Muscle of leg (tissue), 3 donors: ENCODE measurements at regions not wholly inside any gene's neighbourhood (a gene's known extent, or its start where the extent isn't known, plus 50 kb on each side); places are given as distances from the start of the nearest gene placed in this dataset.

ENCODE experiments used
- DNase-seq: peaks from one replicate; pipeline ENCODE4 v3.0.0; 2013
- H3K27ac ChIP-seq: one replicate; pipeline ENCODE4 v1.5.1; 2013; ENCODE audit warnings: mild to moderate bottlenecking, low read length, control low read depth
- H3K27me3 ChIP-seq: one replicate; pipeline ENCODE4 v1.6.1; 2013; ENCODE audit warnings: low read length; ENCODE audit not compliant: control insufficient read depth, insufficient read depth
- H3K36me3 ChIP-seq: one replicate; pipeline ENCODE4 v1.6.1; 2013; ENCODE audit warnings: low read length; ENCODE audit not compliant: control insufficient read depth, insufficient read depth
- H3K4me1 ChIP-seq: one replicate; pipeline ENCODE4 v1.6.1; 2013; ENCODE audit warnings: low read length; ENCODE audit not compliant: control insufficient read depth, insufficient read depth
- H3K4me3 ChIP-seq: one replicate; pipeline ENCODE4 v1.5.1; 2013; ENCODE audit warnings: low read length, control low read depth
- H3K9me3 ChIP-seq: replicated peaks from 2 replicates; pipeline ENCODE4 v1.6.1; 2013; ENCODE audit warnings: low read depth, low read length; ENCODE audit not compliant: control insufficient read depth
- WGBS: methylation state at CpG from one replicate; pipeline ENCODE4 v1.1.5; 2013; ENCODE audit warnings: missing lambda C conversion rate; ENCODE audit not compliant: insufficient coverage; 5-methylcytosine and 5-hydroxymethylcytosine counted together

DNA sequence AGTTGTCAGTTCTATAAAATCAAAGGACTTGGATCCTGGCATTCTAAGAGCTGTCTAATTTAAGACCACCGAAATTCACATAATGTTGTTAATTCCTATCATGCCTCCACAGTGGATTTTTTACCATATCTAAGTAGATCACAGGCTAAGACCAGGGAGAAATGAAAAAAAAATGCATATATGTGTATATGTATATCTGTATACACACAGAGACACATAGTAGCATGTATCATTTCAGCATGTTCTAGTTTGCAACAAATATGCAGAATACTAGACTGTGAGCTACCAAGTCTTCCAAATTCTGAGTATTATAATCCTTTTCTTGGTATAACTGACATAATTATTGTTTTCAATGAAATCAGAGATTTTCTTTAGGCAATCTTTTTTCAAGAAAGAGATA lies 267.6 kb upstream of the TSHZ2 start:
- Histone ChIP-seq H3K4me1 (no peaks in the 10 kb centered on the region), H3K9me3 (no peaks in the 10 kb centered on the region), H3K27ac (no peak overlapping the region), H3K4me3 (no peak overlapping the region), H3K27me3 (no peaks in the 10 kb centered on the region), H3K36me3 (no peaks in the 10 kb centered on the region)
- DNase-seq = no peak
- WGBS = no CpG with 5 or more reads among the region's 1 CpG

DNA sequence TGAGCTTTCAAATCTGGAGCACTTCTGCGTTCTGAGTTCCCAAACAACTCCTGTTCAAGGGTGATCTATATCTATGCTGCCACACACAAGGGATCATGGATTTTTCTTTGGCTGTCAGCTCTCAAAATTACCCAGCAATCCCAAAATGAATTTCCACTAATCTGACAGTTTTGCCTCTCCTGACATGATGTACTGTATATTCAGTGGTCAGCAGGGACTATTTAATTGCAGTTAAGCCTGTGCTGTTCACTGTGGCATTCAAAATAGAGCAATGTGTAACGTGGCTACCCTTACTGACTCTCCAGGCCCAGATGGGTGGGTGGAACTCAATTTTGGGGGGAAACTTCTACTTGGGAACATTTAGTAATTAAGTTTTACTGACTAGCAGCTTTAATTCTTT lies 283.8 kb upstream of the TSHZ2 start:
- H3K4me3 ChIP-seq = no peak overlapping the region
- 67% methylated on average over 1 of the region's 2 CpGs for WGBS
- DNase-seq = no peak

DNA sequence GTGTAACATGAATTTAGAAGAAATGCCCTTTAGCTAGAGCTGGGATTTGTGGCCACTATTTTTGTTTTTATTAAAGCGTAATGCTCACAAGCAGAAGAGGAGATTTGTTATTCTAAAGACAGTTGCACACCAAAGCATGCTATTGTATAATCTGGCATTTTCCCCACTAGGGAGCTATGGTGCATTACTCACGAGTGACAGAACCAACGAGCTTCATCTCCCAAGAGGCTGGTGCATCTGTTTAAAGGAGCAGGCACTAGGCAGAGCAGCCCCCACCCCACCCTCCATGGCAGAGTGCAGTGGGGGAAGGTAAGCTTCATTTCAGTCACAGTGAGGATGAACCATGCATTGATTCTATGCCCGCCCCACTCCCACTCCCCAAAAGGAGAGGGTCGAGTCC lies 287.3 kb upstream of the TSHZ2 start:
- no peak overlapping the region for H3K4me3 ChIP-seq
- no peaks in the 10 kb centered on the region for H3K36me3 ChIP-seq
- no peaks in the 10 kb centered on the region for H3K4me1 ChIP-seq
- no peak overlapping the region for H3K27ac ChIP-seq
- no peak for DNase-seq
- H3K9me3 ChIP-seq = no peaks in the 10 kb centered on the region
- H3K27me3 ChIP-seq = no peaks in the 10 kb centered on the region
- 67% methylated on average over 1 of the region's 5 CpGs for WGBS

More for the DNA sequence above, 283.8 kb upstream of the TSHZ2 start:
- H3K36me3 ChIP-seq = no peaks in the 10 kb centered on the region
- no peak overlapping the region for H3K27ac ChIP-seq
- H3K27me3 ChIP-seq = no peaks in the 10 kb centered on the region
- no peaks in the 10 kb centered on the region for H3K4me1 ChIP-seq
- H3K9me3 ChIP-seq = no peaks in the 10 kb centered on the region

DNA sequence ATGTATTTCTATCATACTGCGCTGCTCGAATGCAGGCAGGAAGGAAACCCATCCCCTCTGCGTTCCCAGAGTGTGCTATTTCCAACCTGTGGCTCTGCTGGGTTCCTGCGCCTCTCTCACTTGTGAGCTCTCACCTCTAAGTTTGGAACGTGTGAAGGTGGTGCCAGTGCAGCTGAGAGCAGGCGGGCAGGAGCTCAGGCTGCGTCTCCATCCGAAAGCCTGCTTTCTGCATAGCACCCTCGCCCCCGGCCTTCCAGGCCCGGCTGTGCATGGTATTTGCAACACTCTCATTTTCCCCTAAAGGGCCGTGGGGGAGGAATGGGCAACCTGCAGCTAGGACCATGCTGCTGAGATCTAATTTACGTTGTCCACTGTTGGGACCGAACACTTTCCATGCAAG lies 288.0 kb upstream of the TSHZ2 start:
- no peak overlapping the region for H3K27ac ChIP-seq
- H3K4me1 ChIP-seq = no peaks in the 10 kb centered on the region
- H3K36me3 ChIP-seq = no peaks in the 10 kb centered on the region
- H3K27me3 ChIP-seq = no peaks in the 10 kb centered on the region
- no peak overlapping the region for H3K4me3 ChIP-seq
- 44% methylated on average over 13 of the region's 14 CpGs for WGBS
- H3K9me3 ChIP-seq = no peaks in the 10 kb centered on the region
- no peak for DNase-seq

DNA sequence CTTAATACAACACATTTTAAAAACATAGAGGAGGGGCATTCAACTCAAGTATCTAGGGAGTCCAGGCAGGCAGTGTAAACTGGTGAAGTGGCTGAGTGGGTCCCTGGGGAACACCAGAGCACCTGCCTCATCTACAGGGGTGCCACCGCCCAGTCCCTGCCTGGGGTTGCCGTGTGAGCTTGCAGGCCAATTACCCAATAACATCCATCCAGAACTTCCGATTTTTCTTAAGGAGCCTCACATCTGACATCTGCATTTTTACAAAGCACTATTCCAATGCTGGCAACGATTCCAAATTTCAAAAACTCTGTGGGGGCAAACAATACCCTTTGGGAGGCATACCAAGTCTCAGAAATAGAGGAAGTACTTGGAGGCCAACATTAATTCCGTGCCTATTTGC lies 288.4 kb upstream of the TSHZ2 start:
- Histone ChIP-seq H3K27me3 (no peaks in the 10 kb centered on the region), H3K4me1 (no peaks in the 10 kb centered on the region), H3K4me3 (no peak overlapping the region), H3K27ac (no peak overlapping the region), H3K9me3 (no peaks in the 10 kb centered on the region), H3K36me3 (no peaks in the 10 kb centered on the region)
- WGBS = 48% methylated on average over 4 of the region's 5 CpGs
- DNase-seq = no peak

DNA sequence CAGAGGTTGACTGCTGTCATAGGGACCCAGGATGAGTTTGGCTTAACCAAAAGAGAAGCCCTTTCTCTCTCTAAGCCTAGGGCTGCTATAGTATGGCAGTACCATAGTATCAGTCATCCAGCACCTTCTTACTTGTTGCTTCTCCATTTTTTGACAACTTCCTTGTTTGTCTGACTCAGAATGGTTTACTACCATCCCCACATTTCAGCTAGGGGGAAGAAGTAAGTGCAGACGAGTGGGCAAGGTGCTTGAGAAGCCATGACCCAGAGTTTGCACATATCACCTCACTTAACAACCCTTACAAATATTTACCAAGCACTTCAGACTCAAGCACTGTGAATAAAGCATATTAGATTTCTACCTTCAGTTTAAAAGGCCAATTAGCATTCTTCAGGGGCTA lies 289.9 kb upstream of the TSHZ2 start:
- Histone ChIP-seq H3K4me1 (no peaks in the 10 kb centered on the region), H3K27me3 (no peaks in the 10 kb centered on the region), H3K4me3 (no peak overlapping the region), H3K9me3 (no peaks in the 10 kb centered on the region), H3K27ac (no peak overlapping the region), H3K36me3 (no peaks in the 10 kb centered on the region)
- DNase-seq = no peak
- WGBS = no CpG with 5 or more reads among the region's 1 CpG

DNA sequence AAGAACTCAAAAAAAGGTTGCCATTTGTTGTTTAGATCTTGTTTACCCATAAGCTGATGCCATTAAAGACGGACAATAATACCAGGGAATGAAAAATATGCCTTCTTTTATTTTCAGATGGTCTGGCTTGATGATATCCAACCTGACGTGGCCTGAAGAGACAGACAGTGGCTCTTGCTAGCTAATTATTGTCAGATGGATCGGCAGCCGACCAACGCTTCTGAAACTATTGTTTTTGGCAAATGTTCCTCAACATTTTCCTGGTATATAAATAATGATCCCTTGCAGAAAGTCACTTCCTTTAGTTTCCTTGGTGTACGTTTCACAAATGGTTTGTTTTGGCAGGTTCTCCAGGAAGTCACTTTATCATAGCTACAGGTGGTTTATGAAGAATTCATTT lies 290.9 kb upstream of the TSHZ2 start:
- no peak for DNase-seq
- Histone ChIP-seq H3K4me3 (no peak overlapping the region), H3K27me3 (no peaks in the 10 kb centered on the region), H3K4me1 (no peaks in the 10 kb centered on the region), H3K27ac (no peak overlapping the region), H3K36me3 (no peaks in the 10 kb centered on the region), H3K9me3 (no peaks in the 10 kb centered on the region)
- 80% methylated on average over 1 of the region's 6 CpGs for WGBS

DNA sequence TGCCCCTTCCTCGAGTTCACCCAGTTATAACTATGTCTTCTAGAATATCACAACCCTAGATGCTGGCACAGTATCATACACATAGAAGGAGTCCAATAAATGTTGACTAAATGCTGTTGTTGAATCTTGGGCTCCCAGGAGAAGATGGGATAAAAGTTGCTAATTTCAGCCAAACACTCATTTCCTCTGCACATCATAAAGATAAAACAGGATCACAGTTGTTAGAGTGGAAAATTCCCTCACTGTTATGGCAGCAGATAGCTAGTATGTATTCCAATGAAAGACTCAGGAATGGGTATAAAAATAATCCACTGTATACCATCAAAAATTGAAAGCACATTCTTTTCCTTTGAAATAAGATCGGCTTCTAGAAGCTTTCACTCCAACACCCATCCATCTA lies 294.9 kb upstream of the TSHZ2 start:
- Histone ChIP-seq H3K27ac (no peak overlapping the region), H3K9me3 (no peaks in the 10 kb centered on the region), H3K4me3 (no peak overlapping the region), H3K4me1 (no peaks in the 10 kb centered on the region), H3K27me3 (no peaks in the 10 kb centered on the region), H3K36me3 (no peaks in the 10 kb centered on the region)
- WGBS = no CpG with 5 or more reads among the region's 2 CpGs
- DNase-seq = no peak

DNA sequence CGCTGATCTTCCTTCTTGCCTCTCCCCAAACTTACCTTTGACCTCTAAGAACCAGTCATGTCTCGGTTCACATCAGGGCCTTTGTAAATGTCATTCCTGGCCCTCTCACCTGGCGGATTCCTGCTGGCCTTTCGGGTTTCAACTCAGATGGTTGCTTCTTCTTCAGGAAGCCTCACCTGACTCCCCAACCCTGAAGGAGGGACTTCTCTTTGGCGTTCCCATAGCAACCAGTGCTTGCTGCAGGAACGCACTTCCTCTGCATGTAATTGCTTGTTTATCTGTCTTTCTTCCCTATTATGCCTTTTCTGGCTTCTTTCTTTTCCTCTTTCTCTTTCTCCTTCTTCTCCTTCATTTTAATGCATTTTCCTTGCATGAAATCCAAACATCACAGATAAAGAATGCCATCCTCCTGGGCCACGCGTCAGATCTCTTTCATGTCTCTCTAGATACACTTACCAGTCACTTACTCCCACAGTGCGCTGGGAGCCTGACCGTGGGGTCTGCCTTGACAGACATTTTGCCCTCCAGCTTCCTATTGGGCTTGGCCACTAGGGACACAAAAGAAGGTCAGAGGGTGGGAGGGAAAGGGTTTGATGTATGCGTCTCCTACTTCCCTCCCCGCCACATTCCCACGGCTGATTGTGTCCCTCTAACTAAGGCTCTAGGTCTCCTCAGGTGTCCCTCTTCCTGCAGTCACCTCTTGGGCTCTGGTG lies 295.7 kb upstream of the TSHZ2 start:
- no peaks in the 10 kb centered on the region for H3K4me1 ChIP-seq
- no peak overlapping the region for H3K4me3 ChIP-seq
- H3K36me3 ChIP-seq = no peaks in the 10 kb centered on the region
- WGBS = 86% methylated on average over 8 of the region's 13 CpGs
- no peak for DNase-seq
- no peaks in the 10 kb centered on the region for H3K27me3 ChIP-seq
- no peak overlapping the region for H3K27ac ChIP-seq
- no peaks in the 10 kb centered on the region for H3K9me3 ChIP-seq

DNA sequence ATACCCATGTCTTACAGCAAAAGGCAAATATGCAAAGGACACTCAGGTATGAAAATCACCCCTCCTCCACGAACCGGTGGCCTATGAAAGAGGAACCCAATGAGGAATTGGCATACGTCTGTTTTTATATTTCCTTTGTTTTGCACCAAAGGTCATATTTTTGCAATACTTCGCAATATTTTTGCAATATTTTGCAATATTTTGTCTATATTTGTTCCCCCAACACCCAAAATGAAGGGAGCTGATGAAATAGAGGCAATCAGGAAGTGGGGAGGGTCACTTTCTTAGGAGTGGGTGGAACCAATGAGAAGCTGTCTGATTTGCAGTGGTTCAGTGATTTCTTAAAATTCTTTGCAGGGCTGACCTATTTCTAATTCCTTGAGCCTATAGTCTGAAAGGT lies 296.8 kb upstream of the TSHZ2 start:
- Histone ChIP-seq H3K9me3 (no peaks in the 10 kb centered on the region), H3K4me3 (no peak overlapping the region), H3K36me3 (no peaks in the 10 kb centered on the region), H3K27me3 (no peaks in the 10 kb centered on the region), H3K4me1 (no peaks in the 10 kb centered on the region), H3K27ac (no peak overlapping the region)
- DNase-seq = no peak
- 58% methylated on average over 2 of the region's 4 CpGs for WGBS

DNA sequence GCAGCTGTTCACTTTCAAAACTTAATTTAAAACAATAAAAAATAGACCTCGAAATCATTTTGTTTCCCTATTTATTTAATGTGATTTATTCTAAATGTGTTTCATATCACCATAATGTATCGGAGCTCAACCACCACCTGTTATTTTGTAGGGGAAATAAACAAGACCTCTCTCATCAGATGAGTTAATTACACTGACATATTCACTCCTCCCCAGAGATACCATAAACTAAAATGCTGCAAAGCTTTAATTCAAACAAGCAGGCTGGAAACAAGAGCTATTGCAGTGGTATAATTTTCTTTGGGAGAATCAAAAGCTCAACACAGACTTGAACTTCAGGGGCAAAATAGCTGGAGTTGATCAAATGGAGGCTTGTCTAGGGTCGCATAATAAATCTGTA lies 303.5 kb upstream of the TSHZ2 start:
- no peak for DNase-seq
- Histone ChIP-seq H3K36me3 (no peaks in the 10 kb centered on the region), H3K9me3 (no peaks in the 10 kb centered on the region), H3K4me1 (no peaks in the 10 kb centered on the region), H3K27ac (no peak overlapping the region), H3K4me3 (no peak overlapping the region), H3K27me3 (peaks cover 3% of the 10 kb centered on the region)
- WGBS = no CpG with 5 or more reads among the region's 3 CpGs
